Urothelium cell line (cell line): ENCODE measurements at regions not wholly inside any gene's neighbourhood (a gene's known extent, or its start where the extent isn't known, plus 50 kb on each side); places are given as distances from the start of the nearest gene placed in this dataset.
A peak's percentile ranks its signal among the peaks of the same experiment; 100 is the strongest.

Experiments
- DNase-seq: peaks from one replicate; pipeline ENCODE4 v3.0.0; 2011; ENCODE audit warnings: low spot score, mixed read lengths
- FAIRE-seq: peaks from 2 replicates; lab custom pipeline; 2011; peaks lifted over from hg19 to GRCh38; lab: Jason Lieb, UNC

DNA sequence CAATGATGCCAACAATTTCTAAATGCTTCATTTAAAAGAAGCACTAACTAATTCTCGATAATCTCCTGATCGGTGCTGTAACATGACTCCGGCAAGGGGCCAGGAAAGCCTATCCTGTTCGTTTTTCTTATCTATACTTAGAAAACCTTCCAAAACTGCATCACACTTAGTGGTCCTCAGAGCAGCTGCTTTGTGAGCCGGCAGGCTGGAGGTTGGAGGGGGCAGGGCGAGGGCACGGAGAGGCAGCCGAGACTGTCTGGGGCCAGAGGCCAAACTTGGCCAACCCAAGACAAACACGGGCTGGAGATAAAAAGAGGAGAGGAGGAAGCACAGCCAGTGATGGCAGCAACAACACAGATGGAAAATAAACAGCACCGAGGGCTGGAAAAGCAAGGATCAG is 455.7 kb downstream of the BCOR start:
- DNase-seq (no peak), FAIRE-seq (no peak)

DNA sequence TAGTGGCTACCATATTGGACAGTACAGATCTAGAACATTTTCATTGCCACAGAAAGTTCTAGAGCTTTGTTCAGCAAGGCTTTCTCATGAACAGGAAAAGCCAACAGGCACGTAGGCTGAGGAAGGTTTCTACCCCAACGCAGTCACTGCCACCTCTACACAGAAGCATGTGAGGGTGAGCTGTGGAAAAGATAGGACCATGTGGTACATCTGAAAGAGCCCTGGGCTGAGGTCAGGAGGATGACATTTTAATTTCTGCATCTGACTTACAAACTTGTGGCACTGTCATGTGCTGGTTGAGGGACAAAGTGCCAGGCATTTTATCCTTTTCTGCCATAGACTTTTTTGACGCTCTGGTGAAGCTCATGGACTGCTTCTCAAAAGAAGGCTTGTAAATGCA is 454.2 kb downstream of the BCOR start:
- FAIRE-seq (no peak), DNase-seq (no peak)

DNA sequence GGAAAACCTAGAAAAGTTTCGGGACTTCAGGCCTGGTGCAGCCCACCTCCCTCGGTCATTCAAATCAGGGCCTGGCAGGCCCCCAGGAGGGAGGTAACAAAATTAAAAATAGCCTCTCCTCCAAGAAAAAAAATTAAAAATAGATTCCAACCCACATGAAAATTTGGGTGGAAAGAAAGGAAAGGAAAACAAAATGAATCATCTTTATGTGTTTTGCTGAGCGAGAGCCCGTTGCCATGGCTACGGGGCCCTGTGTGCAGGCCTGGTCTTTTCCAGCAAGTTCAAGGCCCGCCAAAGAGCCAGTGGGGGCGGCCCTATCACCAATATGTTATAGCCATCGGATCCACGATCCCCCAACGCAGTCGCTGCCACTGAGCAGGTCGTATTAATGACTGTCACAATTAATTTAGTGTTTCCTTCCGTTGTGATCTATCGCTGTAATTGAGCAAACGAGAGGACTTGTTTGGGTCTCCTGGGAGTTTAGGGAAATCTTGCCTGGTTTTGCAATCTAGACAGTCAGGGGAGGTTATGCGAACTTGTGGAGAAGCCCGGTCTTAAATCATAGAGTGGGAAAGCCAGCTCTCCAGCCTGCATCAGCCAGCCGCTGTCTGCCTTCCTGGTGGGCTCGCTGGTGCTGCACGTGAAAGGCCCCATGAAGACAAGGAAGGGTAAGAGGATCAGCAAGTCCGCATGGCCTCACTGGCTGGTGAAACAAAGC is 452.4 kb downstream of the BCOR start:
- DNase-seq (peak; percentile 58), FAIRE-seq (no peak)

DNA sequence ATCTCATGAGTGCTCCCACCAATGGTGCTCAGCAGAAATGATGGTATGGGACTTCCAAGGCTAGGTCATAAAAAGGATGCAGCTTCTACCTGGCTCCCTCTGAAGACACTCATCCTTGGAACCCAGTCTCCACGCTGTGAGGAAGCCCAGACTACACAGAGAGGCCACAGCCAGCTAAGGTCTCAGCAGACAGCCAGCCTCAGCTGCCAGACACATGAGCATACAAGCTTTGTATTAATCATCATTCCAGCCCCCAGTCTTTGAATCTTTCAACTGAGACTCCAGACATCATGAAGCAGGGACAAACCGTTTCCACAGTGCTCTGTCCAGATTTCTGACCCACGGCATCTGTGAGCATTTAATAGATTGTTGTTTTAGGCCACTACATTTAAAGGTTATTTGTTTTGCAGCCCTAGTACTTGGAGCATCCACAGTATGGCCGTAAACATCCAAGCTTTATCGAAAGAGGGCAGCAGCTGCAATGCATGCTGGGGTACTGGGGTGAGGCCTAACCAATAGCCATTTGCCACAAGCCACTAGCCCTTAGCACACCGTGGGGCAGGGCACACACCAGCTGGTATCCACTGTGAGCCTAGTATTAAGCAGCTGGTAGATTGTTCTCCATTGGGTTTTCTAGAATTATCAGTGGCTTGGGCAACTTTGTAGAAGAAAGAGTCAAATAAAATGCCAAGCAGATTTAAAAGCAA is 449.1 kb downstream of the BCOR start:
- no peak for DNase-seq
- no peak for FAIRE-seq

GRCh38 chrX:39650768-39651347 is 446.9 kb downstream of the BCOR start:
- no peak for FAIRE-seq
- DNase-seq, result no peak

DNA sequence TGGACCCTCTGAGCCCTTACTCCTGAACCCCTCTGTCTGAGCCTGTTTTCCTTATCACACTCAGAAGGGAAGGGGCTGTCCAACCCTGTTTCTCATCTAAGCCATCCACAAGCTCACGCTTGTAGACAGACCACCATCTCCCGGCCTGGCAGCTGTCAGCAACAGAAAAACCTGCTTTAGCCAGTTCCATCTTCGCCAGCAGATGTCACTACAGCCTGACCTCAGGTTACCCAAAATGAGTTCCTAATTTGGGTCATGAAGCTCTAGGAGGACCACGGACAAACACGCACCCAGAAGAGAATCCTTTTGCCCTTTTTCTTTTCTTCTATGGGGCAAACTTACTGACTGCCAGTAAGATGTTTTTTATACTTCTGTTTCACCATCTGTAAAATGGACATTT is 445.4 kb downstream of the BCOR start:
- peak; percentile 46 for DNase-seq
- FAIRE-seq, result no peak

GRCh38 chrX:39653691-39654090 is 444.1 kb downstream of the BCOR start:
- DNase-seq, result no peak
- FAIRE-seq, result no peak

DNA sequence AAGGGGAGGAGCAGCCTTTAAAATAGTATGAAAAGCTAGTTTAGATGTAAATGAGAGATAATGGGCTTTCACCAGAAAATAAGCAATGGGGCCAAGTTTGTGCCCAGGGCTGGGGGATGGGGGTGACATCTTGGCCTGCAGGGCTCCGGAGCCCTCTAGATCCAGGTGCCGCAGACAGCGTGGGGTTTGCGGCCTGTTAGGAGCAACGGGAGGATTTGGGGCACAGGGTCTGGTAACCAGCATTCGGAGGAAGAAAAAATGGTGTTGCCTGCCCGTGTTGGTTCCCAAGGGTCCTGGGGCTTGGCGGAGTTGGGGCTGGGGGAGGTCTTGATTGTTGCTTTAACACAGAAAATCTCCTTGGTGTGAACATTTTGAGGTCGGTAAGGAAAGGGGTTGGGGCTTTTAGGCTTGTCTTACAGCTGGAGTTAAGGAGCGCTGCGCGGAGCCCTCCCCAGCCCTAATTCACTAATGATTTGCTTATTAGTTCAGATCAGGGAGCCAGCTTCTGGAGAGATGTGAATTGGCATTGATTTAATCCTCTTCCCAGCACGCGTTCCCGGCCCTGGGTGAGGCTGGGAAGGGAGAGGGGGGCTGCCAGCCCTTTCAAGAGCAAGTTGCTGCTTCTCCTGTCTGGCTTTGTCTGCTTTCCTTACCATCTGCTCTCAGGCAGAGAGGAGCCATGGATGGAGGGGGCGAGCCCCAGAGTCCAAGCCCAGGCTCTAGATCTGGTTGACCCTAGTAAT is 443.4 kb downstream of the BCOR start:
- DNase-seq (no peak), FAIRE-seq (no peak)

DNA sequence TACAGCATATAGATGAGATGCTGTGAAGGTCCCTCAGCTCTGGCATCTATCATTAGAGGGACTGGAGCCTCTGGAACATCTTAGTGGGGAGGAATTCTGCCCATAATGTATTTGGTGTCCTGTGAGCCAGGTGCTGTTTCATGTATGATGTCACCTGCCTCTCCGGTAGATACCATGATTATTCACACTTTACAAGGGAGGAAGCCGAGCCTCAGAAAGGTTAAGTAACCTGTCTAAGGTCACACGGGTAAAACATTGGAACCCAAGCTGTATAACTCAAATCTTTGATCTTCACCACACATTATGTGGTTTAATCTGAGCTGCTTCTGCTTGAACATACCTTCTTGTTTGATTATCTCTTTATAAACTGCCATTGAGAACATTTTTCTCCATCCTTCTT is 442.8 kb downstream of the BCOR start:
- FAIRE-seq (no peak), DNase-seq (no peak)

DNA sequence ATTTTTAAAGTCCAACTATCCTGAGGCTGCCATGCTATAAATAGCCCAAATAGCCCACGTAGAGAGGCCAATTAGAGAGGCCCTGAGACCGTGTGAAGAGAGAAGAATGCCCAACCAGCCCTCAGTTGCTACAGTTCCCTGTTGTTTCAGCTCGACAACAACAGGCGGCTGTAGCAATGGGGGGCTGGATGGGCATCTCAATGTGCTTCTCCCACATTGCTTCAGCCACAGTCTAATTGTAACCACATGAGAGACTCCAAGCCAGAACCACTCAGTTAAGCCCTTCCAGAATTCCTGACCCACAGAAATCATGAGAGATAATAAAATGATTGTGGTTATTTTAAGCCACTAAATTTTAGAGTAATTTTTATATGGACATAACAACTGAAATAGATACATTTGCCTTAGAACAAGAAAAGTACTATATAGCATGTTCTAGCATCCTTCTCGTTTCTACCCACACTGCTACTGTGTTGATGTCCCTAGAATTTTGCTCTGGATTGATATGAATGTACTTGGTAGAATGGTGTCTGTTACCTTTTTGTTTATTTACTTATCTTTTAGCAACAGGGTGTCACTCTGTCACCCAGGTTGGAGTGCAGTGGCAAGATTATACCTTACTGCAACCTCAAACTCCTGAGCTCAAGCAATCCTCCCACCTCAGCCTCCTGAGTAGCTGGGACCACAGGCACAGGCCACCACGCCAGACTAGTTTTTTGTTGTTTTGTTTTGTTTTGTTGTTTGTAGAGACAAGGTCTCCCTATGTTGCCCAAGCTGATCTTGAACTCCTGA is 436.4 kb downstream of the BCOR start:
- no peak for FAIRE-seq
- no peak for DNase-seq

DNA sequence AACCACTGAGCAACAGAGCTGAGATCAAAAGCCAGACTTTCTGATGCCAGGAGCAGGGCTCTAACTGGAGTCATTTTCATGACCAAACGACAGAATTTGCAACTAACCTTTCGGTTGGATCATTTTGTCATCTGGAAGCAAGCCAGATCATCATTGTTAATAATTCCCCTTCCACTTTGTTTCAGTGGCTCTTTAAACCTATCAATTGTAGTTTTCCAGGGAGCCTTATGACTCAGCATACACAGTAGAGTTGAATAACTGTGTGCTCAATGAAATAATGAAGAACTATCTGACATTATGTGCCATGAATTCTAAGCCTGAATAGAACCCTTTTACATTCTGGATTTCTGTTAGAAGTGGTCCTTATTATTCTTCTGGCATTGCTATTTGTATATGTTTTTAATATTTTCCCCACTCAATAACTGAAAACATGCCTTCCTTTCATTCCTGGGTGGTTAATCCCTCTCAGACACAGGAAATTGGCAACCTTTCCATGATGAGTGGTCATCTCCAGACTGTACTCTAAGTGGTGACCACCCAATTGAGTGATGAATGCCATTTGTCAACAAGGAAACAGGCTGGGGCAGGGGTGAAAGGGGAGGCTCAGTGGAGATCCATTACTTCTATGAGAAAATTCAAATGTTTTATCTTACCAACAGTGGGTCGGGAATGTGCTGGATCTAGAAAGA is 431.8 kb downstream of the BCOR start:
- no peak for FAIRE-seq
- no peak for DNase-seq

GRCh38 chrX:39667191-39667590 is 430.6 kb downstream of the BCOR start:
- FAIRE-seq (no peak), DNase-seq (no peak)

GRCh38 chrX:39667736-39668482 is 429.8 kb downstream of the BCOR start:
- FAIRE-seq (no peak), DNase-seq (no peak)

- DNase-seq (no peak), FAIRE-seq (no peak)
Measured at GRCh38 chrX:39669668-39670067, 428.1 kb downstream of the BCOR start.

- DNase-seq (no peak), FAIRE-seq (no peak)
Measured at GRCh38 chrX:39670281-39670680, 427.5 kb downstream of the BCOR start.

DNA sequence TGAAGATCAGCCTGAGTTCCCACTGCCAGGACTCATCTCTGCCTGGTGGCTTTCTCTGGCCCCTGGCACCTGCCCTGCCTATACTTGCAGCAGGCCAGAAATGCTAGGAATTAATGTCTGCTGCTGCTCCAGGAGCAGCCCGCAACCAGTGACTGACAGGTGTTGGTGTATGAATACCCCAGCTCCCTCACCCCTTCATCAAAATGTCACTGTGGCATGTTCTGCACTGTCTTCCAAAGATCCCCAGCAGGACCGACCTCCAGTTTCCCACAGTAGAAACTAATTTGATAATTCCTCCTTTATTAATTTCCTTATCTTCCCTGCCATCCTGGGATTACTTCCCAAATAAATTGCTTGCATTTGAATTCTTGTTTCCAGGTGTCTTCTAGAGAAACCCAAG is 425.4 kb downstream of the BCOR start:
- no peak for FAIRE-seq
- no peak for DNase-seq

DNA sequence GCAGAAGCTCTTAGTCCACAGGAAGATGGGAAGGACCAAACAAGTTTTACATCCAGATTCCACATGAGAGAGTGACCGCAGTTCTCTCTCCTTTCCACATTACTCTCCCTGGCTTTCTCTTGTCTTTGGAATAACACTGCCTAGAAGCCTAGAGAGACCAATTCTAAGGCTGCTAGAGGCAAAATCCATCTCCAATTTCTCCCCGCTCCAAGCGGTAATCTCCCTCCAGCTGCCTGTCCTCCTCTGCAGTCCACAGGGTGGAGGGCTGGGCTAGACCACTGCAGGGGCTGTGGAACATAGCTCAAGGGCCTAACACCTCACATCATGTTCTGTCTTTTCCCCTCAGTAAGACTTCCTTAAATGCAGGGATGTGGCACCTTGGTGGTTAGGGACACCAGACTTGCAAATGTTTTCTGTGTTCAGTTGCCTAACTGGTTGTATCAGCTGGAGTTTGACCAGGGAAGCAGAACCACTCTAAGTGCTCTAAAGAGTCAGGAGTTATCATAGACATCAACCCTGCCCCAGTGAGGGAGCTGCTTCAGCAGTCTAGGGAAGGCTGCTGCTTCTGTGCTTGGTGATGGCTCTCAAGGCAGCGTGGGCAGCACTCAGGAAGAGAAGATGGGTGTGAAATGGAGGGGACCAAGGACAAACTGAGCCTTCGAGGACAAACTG is 423.1 kb downstream of the BCOR start:
- DNase-seq (no peak), FAIRE-seq (no peak)

DNA sequence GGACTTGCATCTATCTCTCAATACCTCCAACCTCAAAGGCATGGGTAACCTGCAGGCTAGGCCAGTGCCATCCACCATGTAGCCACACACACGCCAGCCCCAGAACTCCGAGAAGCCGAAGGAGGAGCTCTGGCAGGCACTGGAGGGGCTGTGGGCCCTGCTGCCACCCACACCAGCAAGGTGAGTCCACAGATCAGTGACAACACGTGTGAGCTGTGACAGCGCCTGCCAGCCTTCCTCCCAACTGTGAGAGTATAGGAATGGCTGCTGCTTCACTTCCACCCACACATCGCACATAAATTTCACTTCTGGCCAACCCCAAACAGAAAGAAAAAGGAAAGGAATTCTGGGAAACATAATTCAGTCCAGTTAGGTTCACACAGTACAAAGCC is 422.6 kb downstream of the BCOR start:
- FAIRE-seq, result no peak
- DNase-seq, result no peak

- no peak for FAIRE-seq
- DNase-seq, result no peak
Measured at GRCh38 chrX:39675619-39676018, 422.1 kb downstream of the BCOR start.
